ENCODE measurements at regions not wholly inside any gene's neighbourhood (a gene's known extent, or its start where the extent isn't known, plus 50 kb on each side); places are given as distances from the start of the nearest gene placed in this dataset.

- DNase-seq (ENCODE audit: low spot score) = no peak
Observed at GRCh38 chr6:154561750-154562149, 51.3 kb upstream of the CNKSR3 start.

GRCh38 chr6:154565331-154565730 lies 54.8 kb upstream of the CNKSR3 start:
- DNase-seq (ENCODE audit: low spot score) = no peak

- no peak for DNase-seq (ENCODE audit: low spot score)
Observed at GRCh38 chr6:154566866-154567265, 56.4 kb upstream of the CNKSR3 start.

- no peak for DNase-seq (ENCODE audit: low spot score)
Observed at GRCh38 chr6:154567695-154568220, 57.3 kb upstream of the CNKSR3 start.

- DNase-seq (ENCODE audit: low spot score) = no peak
Observed at GRCh38 chr6:154569156-154569862, 58.8 kb upstream of the CNKSR3 start.

- no peak for DNase-seq (ENCODE audit: low spot score)
Observed at GRCh38 chr6:154570505-154570904, 60.0 kb upstream of the CNKSR3 start.

- no peak for DNase-seq (ENCODE audit: low spot score)
Observed at GRCh38 chr6:154572556-154572955, 62.1 kb upstream of the CNKSR3 start.

- no peak for DNase-seq (ENCODE audit: low spot score)
Observed at GRCh38 chr6:154578004-154578559, 67.6 kb upstream of the CNKSR3 start.

GRCh38 chr6:154579046-154579445 lies 68.6 kb upstream of the CNKSR3 start:
- DNase-seq (ENCODE audit: low spot score) = no peak

- DNase-seq (ENCODE audit: low spot score) = no peak
Observed at GRCh38 chr6:154579485-154579884, 69.0 kb upstream of the CNKSR3 start.

GRCh38 chr6:154580397-154581135 lies 70.1 kb upstream of the CNKSR3 start:
- DNase-seq (ENCODE audit: low spot score) = no peak

- DNase-seq (ENCODE audit: low spot score) = no peak
Observed at GRCh38 chr6:154582696-154583095, 72.2 kb upstream of the CNKSR3 start.

- no peak for DNase-seq (ENCODE audit: low spot score)
Observed at GRCh38 chr6:154583546-154584188, 73.2 kb upstream of the CNKSR3 start.

GRCh38 chr6:154590756-154591155 lies 80.3 kb upstream of the CNKSR3 start:
- DNase-seq (ENCODE audit: low spot score) = no peak

- DNase-seq (ENCODE audit: low spot score) = no peak
Observed at GRCh38 chr6:154591234-154591633, 80.7 kb upstream of the CNKSR3 start.

- no peak for DNase-seq (ENCODE audit: low spot score)
Observed at GRCh38 chr6:154592199-154592860, 81.8 kb upstream of the CNKSR3 start.

- no peak for DNase-seq (ENCODE audit: low spot score)
Observed at GRCh38 chr6:154593122-154593521, 82.6 kb upstream of the CNKSR3 start.

GRCh38 chr6:154594496-154595198 lies 84.2 kb upstream of the CNKSR3 start:
- DNase-seq (ENCODE audit: low spot score) = no peak

GRCh38 chr6:154595538-154595937 lies 85.1 kb upstream of the CNKSR3 start:
- DNase-seq (ENCODE audit: low spot score) = no peak

- DNase-seq (ENCODE audit: low spot score) = no peak
Observed at GRCh38 chr6:154596009-154596408, 85.5 kb upstream of the CNKSR3 start.

- DNase-seq (ENCODE audit: low spot score) = no peak
Observed at GRCh38 chr6:154596701-154597100, 86.2 kb upstream of the CNKSR3 start.
